A549 (cell line): ENCODE measurements at regions not wholly inside any gene's neighbourhood (a gene's known extent, or its start where the extent isn't known, plus 50 kb on each side); places are given as distances from the start of the nearest gene placed in this dataset.

ENCODE experiments used
- BHLHE40 ChIP-seq: IDR thresholded peaks from 2 replicates; pipeline ENCODE4 v1.6.1; 2012; ENCODE audit warnings: low read depth, low read length, inconsistent platforms
- CBX2 ChIP-seq: fragments of 200-600 bp; sonication (generic); IDR thresholded peaks from 2 replicates; pipeline ENCODE4 v1.6.1; 2016; ENCODE audit warnings: low read depth, mild to moderate bottlenecking, borderline replicate concordance
- CEBPB ChIP-seq, 2 experiments: fragments of >200 bp in 1 of 2; sonication (Bioruptor Twin) in 1 of 2; formaldehyde crosslinking in 1 of 2; IDR thresholded peaks; 2 replicates each; pipeline ENCODE4 v1.6.1; 2012 to 2016
- CHD2 ChIP-seq: fragments of 150-350 bp; IDR thresholded peaks from 2 replicates; pipeline ENCODE4 v1.6.1; 2014; ENCODE audit warnings: low read length; ENCODE audit not compliant: partially characterized antibody
- FOSL2 ChIP-seq, 2 experiments: fragments of 450-650 bp in 1 of 2; fragments of >200 bp in 1 of 2; sonication (Bioruptor Twin) in 1 of 2; formaldehyde crosslinking; IDR thresholded peaks; 2 replicates each; pipeline versions ENCODE4 v1.5.0 to v1.6.1; 2016 to 2020; ENCODE audit warnings: mild to moderate bottlenecking in 1 of 2, moderate library complexity in 1 of 2
- MAFK ChIP-seq: fragments of 450-650 bp; IDR thresholded peaks from 2 replicates; pipeline ENCODE4 v1.6.1; 2014; ENCODE audit not compliant: partially characterized antibody
- RNF2 ChIP-seq: fragments of 200-600 bp; sonication (generic); IDR thresholded peaks from 2 replicates; pipeline ENCODE4 v1.6.1; 2016; ENCODE audit warnings: low read depth, mild to moderate bottlenecking, antibody characterized with exemption, moderate library complexity, borderline replicate concordance
- ZFP36 ChIP-seq: fragments of 450-650 bp; IDR thresholded peaks from 2 replicates; pipeline ENCODE4 v1.6.1; 2014; ENCODE audit warnings: borderline replicate concordance; ENCODE audit not compliant: partially characterized antibody
- TF ChIP-seq, protein P1 (sequence below): IDR thresholded peaks from 2 replicates; pipeline ENCODE4 v1.6.1; 2012
- TF ChIP-seq, protein P2 (sequence below): fragments of >200 bp; sonication (Bioruptor Twin); formaldehyde crosslinking; IDR thresholded peaks from 3 replicates; pipeline ENCODE4 v1.5.1; 2016

DNA sequence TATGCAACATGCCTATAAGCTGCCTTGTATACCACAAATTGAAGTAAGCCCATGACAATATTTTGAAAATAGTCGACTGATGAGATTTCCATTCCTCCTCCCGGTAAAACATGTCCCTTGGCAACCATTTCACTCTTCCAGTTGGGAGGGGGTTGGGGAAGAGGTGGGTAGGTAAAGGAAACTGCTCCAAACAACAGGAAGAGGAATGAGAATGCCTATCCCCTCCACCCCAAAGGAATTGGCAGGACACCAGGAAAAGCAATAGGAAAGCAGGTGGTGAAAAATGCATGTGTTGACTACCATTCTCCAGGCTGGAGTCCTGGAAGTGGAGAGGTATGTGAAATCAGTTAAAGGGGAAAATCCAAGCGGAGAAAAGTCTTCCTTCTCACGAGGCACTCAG is 455.9 kb upstream of the PSMD7 start:
- TF ChIP-seq CEBPB (IDR thresholded peaks at IDR 0.05) (no peak), CHD2 (no peak), BHLHE40 (no peak), CBX2 (no peak), MAFK (no peak), ZFP36 (no peak), RNF2 (no peak), FOSL2 (IDR thresholded peaks at IDR 0.05) (no peak), FOSL2 (CRISPR knock-in tag; IDR thresholded peaks at IDR 0.05) (no peak)
- TF ChIP-seq, protein P1, sequence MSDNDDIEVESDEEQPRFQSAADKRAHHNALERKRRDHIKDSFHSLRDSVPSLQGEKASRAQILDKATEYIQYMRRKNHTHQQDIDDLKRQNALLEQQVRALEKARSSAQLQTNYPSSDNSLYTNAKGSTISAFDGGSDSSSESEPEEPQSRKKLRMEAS, result no peak
- TF ChIP-seq, protein P2, sequence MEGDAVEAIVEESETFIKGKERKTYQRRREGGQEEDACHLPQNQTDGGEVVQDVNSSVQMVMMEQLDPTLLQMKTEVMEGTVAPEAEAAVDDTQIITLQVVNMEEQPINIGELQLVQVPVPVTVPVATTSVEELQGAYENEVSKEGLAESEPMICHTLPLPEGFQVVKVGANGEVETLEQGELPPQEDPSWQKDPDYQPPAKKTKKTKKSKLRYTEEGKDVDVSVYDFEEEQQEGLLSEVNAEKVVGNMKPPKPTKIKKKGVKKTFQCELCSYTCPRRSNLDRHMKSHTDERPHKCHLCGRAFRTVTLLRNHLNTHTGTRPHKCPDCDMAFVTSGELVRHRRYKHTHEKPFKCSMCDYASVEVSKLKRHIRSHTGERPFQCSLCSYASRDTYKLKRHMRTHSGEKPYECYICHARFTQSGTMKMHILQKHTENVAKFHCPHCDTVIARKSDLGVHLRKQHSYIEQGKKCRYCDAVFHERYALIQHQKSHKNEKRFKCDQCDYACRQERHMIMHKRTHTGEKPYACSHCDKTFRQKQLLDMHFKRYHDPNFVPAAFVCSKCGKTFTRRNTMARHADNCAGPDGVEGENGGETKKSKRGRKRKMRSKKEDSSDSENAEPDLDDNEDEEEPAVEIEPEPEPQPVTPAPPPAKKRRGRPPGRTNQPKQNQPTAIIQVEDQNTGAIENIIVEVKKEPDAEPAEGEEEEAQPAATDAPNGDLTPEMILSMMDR, result no peak
